T-helper 9 cell (primary cell): ENCODE measurements at regions not wholly inside any gene's neighbourhood (a gene's known extent, or its start where the extent isn't known, plus 50 kb on each side); places are given as distances from the start of the nearest gene placed in this dataset.
"Not testable (repeated sequence)": the region's sequence is repeated elsewhere in the genome, so short reads cannot be mapped to it uniquely, and the experiment has no call there.

ENCODE experiments used
- DNase-seq: peaks from one replicate; pipeline ENCODE4 v3.0.0-alpha.2; 2020

GRCh38 chr13:86870444-86870843 is 800.7 kb upstream of the SLITRK5 start:
- DNase-seq: no peak

GRCh38 chr13:86877441-86877840 is 793.7 kb upstream of the SLITRK5 start:
- no peak for DNase-seq

GRCh38 chr13:86878781-86879180 is 792.4 kb upstream of the SLITRK5 start:
- no peak for DNase-seq

- DNase-seq: no peak
Observed at GRCh38 chr13:86881390-86881789, 789.8 kb upstream of the SLITRK5 start.

GRCh38 chr13:86882107-86882506 is 789.1 kb upstream of the SLITRK5 start:
- DNase-seq: no peak

GRCh38 chr13:86882835-86883234 is 788.3 kb upstream of the SLITRK5 start:
- DNase-seq: no peak

GRCh38 chr13:86892330-86892729 is 778.8 kb upstream of the SLITRK5 start:
- no peak for DNase-seq

- no peak for DNase-seq
Observed at GRCh38 chr13:86900906-86901305, 770.3 kb upstream of the SLITRK5 start.

GRCh38 chr13:86906127-86906874 is 764.9 kb upstream of the SLITRK5 start:
- no peak for DNase-seq

GRCh38 chr13:86907156-86907555 is 764.0 kb upstream of the SLITRK5 start:
- no peak for DNase-seq

GRCh38 chr13:86909318-86909717 is 761.9 kb upstream of the SLITRK5 start:
- no peak for DNase-seq

- no peak for DNase-seq
Observed at GRCh38 chr13:86914757-86915156, 756.4 kb upstream of the SLITRK5 start.

- DNase-seq: not testable (repeated sequence)
Observed at GRCh38 chr13:86917438-86917837, 753.7 kb upstream of the SLITRK5 start.

GRCh38 chr13:86918682-86919081 is 752.5 kb upstream of the SLITRK5 start:
- no peak for DNase-seq

GRCh38 chr13:86920961-86921360 is 750.2 kb upstream of the SLITRK5 start:
- DNase-seq: no peak

GRCh38 chr13:86922936-86923335 is 748.2 kb upstream of the SLITRK5 start:
- DNase-seq: no peak

- not testable (repeated sequence) for DNase-seq
Observed at GRCh38 chr13:86926916-86927315, 744.3 kb upstream of the SLITRK5 start.

- no peak for DNase-seq
Observed at GRCh38 chr13:86932776-86933334, 738.3 kb upstream of the SLITRK5 start.

GRCh38 chr13:86933676-86934075 is 737.5 kb upstream of the SLITRK5 start:
- DNase-seq: no peak

- no peak for DNase-seq
Observed at GRCh38 chr13:86937316-86937715, 733.9 kb upstream of the SLITRK5 start.

- DNase-seq: no peak
Observed at GRCh38 chr13:86945584-86945983, 725.6 kb upstream of the SLITRK5 start.

GRCh38 chr13:86946734-86947133 is 724.4 kb upstream of the SLITRK5 start:
- DNase-seq: no peak

GRCh38 chr13:86954341-86954740 is 716.8 kb upstream of the SLITRK5 start:
- DNase-seq: no peak

GRCh38 chr13:86960876-86961275 is 710.3 kb upstream of the SLITRK5 start:
- no peak for DNase-seq
